Stimulated activated CD4-positive, alpha-beta T cell treated with anti-CD3 and anti-CD28 coated beads, TNF-alpha, amount 100 ng/mL, for 1 hour (primary cell): ENCODE measurements at regions not wholly inside any gene's neighbourhood (a gene's known extent, or its start where the extent isn't known, plus 50 kb on each side); places are given as distances from the start of the nearest gene placed in this dataset.

ENCODE experiments used
- DNase-seq, 3 donors: peaks; one replicate each; pipeline ENCODE4 v3.0.0-alpha.2; 2020; ENCODE audit warnings: low read depth in 3 of 3, low spot score in 1 of 3

GRCh38 chr10:6778992-6779701, 199.1 kb upstream of the PRKCQ start:
- no peak for DNase-seq

- DNase-seq, result no peak
These were observed 196.1 kb upstream of the PRKCQ start for GRCh38 chr10:6776170-6776569.

- DNase-seq, result no peak
These were observed 194.3 kb upstream of the PRKCQ start for GRCh38 chr10:6774406-6774805.

- no peak for DNase-seq
These were observed 191.3 kb upstream of the PRKCQ start for GRCh38 chr10:6771331-6771730.

- no peak for DNase-seq
These were observed 190.8 kb upstream of the PRKCQ start for GRCh38 chr10:6770846-6771245.

- no peak for DNase-seq
These were observed 189.8 kb upstream of the PRKCQ start for GRCh38 chr10:6769704-6770417.

GRCh38 chr10:6766131-6766801, 186.2 kb upstream of the PRKCQ start:
- no peak for DNase-seq

- no peak for DNase-seq
These were observed 183.3 kb upstream of the PRKCQ start for GRCh38 chr10:6763423-6763822.

GRCh38 chr10:6763001-6763400, 182.9 kb upstream of the PRKCQ start:
- DNase-seq, result no peak

GRCh38 chr10:6759961-6760360, 179.9 kb upstream of the PRKCQ start:
- no peak for DNase-seq

GRCh38 chr10:6757158-6757557, 177.1 kb upstream of the PRKCQ start:
- no peak for DNase-seq

GRCh38 chr10:6756716-6757115, 176.6 kb upstream of the PRKCQ start:
- no peak for DNase-seq

GRCh38 chr10:6755781-6756460, 175.8 kb upstream of the PRKCQ start:
- no peak for DNase-seq

- DNase-seq, result no peak
These were observed 173.6 kb upstream of the PRKCQ start for GRCh38 chr10:6753644-6754043.

- no peak for DNase-seq
These were observed 171.3 kb upstream of the PRKCQ start for GRCh38 chr10:6751363-6751762.

- DNase-seq, result no peak
These were observed 169.0 kb upstream of the PRKCQ start for GRCh38 chr10:6748981-6749635.

- no peak for DNase-seq
These were observed 168.0 kb upstream of the PRKCQ start for GRCh38 chr10:6748029-6748428.

- DNase-seq, result no peak
These were observed 166.7 kb upstream of the PRKCQ start for GRCh38 chr10:6746782-6747181.

- no peak for DNase-seq
These were observed 163.3 kb upstream of the PRKCQ start for GRCh38 chr10:6743291-6743849.

GRCh38 chr10:6741541-6741941, 161.5 kb upstream of the PRKCQ start:
- DNase-seq, result no peak
